NCI-H69 (cell line): ENCODE measurements at regions not wholly inside any gene's neighbourhood (a gene's known extent, or its start where the extent isn't known, plus 50 kb on each side); places are given as distances from the start of the nearest gene placed in this dataset.

Experiments used
- DNase-seq: peaks from one replicate; lab custom pipeline; 2025; lab: John Stamatoyannopoulos, UW

- no peak for DNase-seq
Measured at GRCh38 chr7:46233585-46234329, 312.7 kb upstream of the IGFBP3 start.

GRCh38 chr7:46230990-46231305 lies 309.9 kb upstream of the IGFBP3 start:
- no peak for DNase-seq

GRCh38 chr7:46230298-46230989 lies 309.4 kb upstream of the IGFBP3 start:
- DNase-seq: no peak

GRCh38 chr7:46229409-46229808 lies 308.3 kb upstream of the IGFBP3 start:
- no peak for DNase-seq

GRCh38 chr7:46226860-46227259 lies 305.8 kb upstream of the IGFBP3 start:
- no peak for DNase-seq

- DNase-seq: no peak
Measured at GRCh38 chr7:46224363-46224762, 303.3 kb upstream of the IGFBP3 start.

GRCh38 chr7:46220066-46220630 lies 299.1 kb upstream of the IGFBP3 start:
- no peak for DNase-seq

GRCh38 chr7:46218461-46219200 lies 297.6 kb upstream of the IGFBP3 start:
- no peak for DNase-seq

GRCh38 chr7:46215987-46216567 lies 295.0 kb upstream of the IGFBP3 start:
- no peak for DNase-seq

GRCh38 chr7:46214526-46214925 lies 293.5 kb upstream of the IGFBP3 start:
- no peak for DNase-seq

GRCh38 chr7:46213154-46213537 lies 292.1 kb upstream of the IGFBP3 start:
- no peak for DNase-seq

GRCh38 chr7:46212425-46213153 lies 291.5 kb upstream of the IGFBP3 start:
- no peak for DNase-seq

- no peak for DNase-seq
Measured at GRCh38 chr7:46210467-46210866, 289.4 kb upstream of the IGFBP3 start.

- no peak for DNase-seq
Measured at GRCh38 chr7:46209611-46210388, 288.7 kb upstream of the IGFBP3 start.

GRCh38 chr7:46208635-46209525 lies 287.8 kb upstream of the IGFBP3 start:
- DNase-seq: no peak

GRCh38 chr7:46207931-46208634 lies 287.0 kb upstream of the IGFBP3 start:
- no peak for DNase-seq

- DNase-seq: no peak
Measured at GRCh38 chr7:46206476-46207060, 285.5 kb upstream of the IGFBP3 start.

GRCh38 chr7:46205478-46205877 lies 284.4 kb upstream of the IGFBP3 start:
- DNase-seq: no peak

- DNase-seq: no peak
Measured at GRCh38 chr7:46203926-46204325, 282.9 kb upstream of the IGFBP3 start.
